SK-N-SH (cell line): ENCODE measurements at regions not wholly inside any gene's neighbourhood (a gene's known extent, or its start where the extent isn't known, plus 50 kb on each side); places are given as distances from the start of the nearest gene placed in this dataset.

ENCODE experiments used
- CTCF ChIA-PET: fragments of 300-600, 350-600 bp; formaldehyde crosslinking; extraction: SDS; loops from one replicate; lab custom pipeline; 2021; lab: Yijun Ruan, JAX
- POLR2A ChIA-PET: fragments of 350-600 bp; sonication (Branson Sonifier 250); formaldehyde crosslinking; extraction: SDS; loops from one replicate; lab custom pipeline; 2020; ENCODE audit warnings: antibody characterized with exemption, inconsistent platforms; lab: Yijun Ruan, JAX
- DNase-seq: peaks from one replicate; pipeline ENCODE4 v3.0.0; 2012
- H2AFZ ChIP-seq: fragments of 200-600 bp; sonication (generic); 2 replicates; pipeline ENCODE4 v1.8.1; 2016; ENCODE audit warnings: antibody characterized with exemption, mild to moderate bottlenecking, low read depth
- H3F3A ChIP-seq: fragments of 200-600 bp; sonication (generic); replicated peaks from 2 replicates; pipeline ENCODE3; 2016; ENCODE audit warnings: antibody characterized with exemption, mild to moderate bottlenecking; ENCODE audit not compliant: insufficient read depth
- H3K27ac ChIP-seq, 2 experiments: fragments of 200-500 bp in 1 of 2; fragments of 200-600 bp in 1 of 2; sonication (Bioruptor generic) in 1 of 2; sonication (generic), shearing (Covaris generic) in 1 of 2; 2 replicates each; pipeline versions ENCODE4 v1.5.1 to v1.6.1; 2014 to 2016; ENCODE audit warnings: low read depth in 2 of 2, inconsistent platforms in 1 of 2, low read length in 1 of 2, mild to moderate bottlenecking in 1 of 2, mixed read lengths in 1 of 2
- H3K27me3 ChIP-seq: fragments of 200-600 bp; sonication (generic), shearing (Covaris generic); 2 replicates; pipeline ENCODE4 v1.6.1; 2016; ENCODE audit warnings: mixed run types; ENCODE audit not compliant: insufficient read depth
- H3K36me3 ChIP-seq, 2 experiments: fragments of 200-500 bp in 1 of 2; fragments of 200-600 bp in 1 of 2; sonication (Bioruptor generic) in 1 of 2; sonication (generic) in 1 of 2; replicated peaks in 1 of 2; 2 replicates each; pipeline versions ENCODE3 to v1.5.1; 2014 to 2016; ENCODE audit warnings: low read length in 1 of 2, mild to moderate bottlenecking in 1 of 2; ENCODE audit not compliant: insufficient read depth in 2 of 2, control insufficient read depth in 1 of 2
- H3K4me1 ChIP-seq, 2 experiments: fragments of 200-500 bp in 1 of 2; fragments of 200-600 bp in 1 of 2; sonication (Bioruptor generic) in 1 of 2; sonication (generic), shearing (Covaris generic) in 1 of 2; 2 replicates each; pipeline versions ENCODE4 v1.5.1 to v1.6.1; 2014 to 2016; ENCODE audit warnings: low read depth in 1 of 2, low read length in 1 of 2, mixed run types in 1 of 2; ENCODE audit not compliant: insufficient read depth in 2 of 2, control insufficient read depth in 1 of 2
- H3K4me2 ChIP-seq: fragments of 200-600 bp; sonication (generic), shearing (Covaris generic); 2 replicates; pipeline ENCODE4 v1.6.1; 2017; ENCODE audit warnings: mixed run types
- H3K4me3 ChIP-seq, 2 experiments: fragments of 200-500 bp in 1 of 2; fragments of 200-600 bp in 1 of 2; sonication (Bioruptor generic) in 1 of 2; sonication (generic), shearing (Covaris generic) in 1 of 2; 2 replicates each; pipeline versions ENCODE4 v1.5.1 to v1.8.1; 2014 to 2016; ENCODE audit warnings: low read depth in 2 of 2, inconsistent platforms in 1 of 2, low read length in 1 of 2, mild to moderate bottlenecking in 1 of 2, mixed read lengths in 1 of 2, moderate library complexity in 1 of 2
- H3K79me2 ChIP-seq: fragments of 200-600 bp; sonication (generic); 2 replicates; pipeline ENCODE4 v1.8.1; 2017; ENCODE audit warnings: mild to moderate bottlenecking; ENCODE audit not compliant: insufficient read depth
- H3K9ac ChIP-seq: fragments of 200-600 bp; sonication (generic); 2 replicates; pipeline ENCODE4 v1.6.1; 2017; ENCODE audit warnings: mixed run types
- H3K9me2 ChIP-seq: fragments of 200-600 bp; sonication (generic); 2 replicates; pipeline ENCODE4 v1.6.1; 2017; ENCODE audit warnings: mixed run types
- H3K9me3 ChIP-seq: fragments of 200-600 bp; sonication (generic); 2 replicates; pipeline ENCODE4 v1.6.1; 2017; ENCODE audit warnings: mixed run types, mild to moderate bottlenecking, moderate library complexity
- H4K20me1 ChIP-seq: fragments of 200-600 bp; sonication (generic); 2 replicates; pipeline ENCODE4 v1.6.1; 2017; ENCODE audit warnings: mild to moderate bottlenecking, mixed run types; ENCODE audit not compliant: insufficient read depth
- CHD2 ChIP-seq: fragments of 150-350 bp; IDR thresholded peaks from 2 replicates; pipeline ENCODE4 v1.6.1; 2018; ENCODE audit warnings: low read length; ENCODE audit not compliant: partially characterized antibody
- ELF1 ChIP-seq: IDR thresholded peaks from 2 replicates; pipeline ENCODE4 v1.4.0; 2012
- EP300 ChIP-seq, 2 experiments: IDR thresholded peaks; 2 replicates each; pipeline versions ENCODE4 v1.4.0 to v1.6.1; 2012; ENCODE audit warnings: borderline replicate concordance in 1 of 2, low read depth in 1 of 2, low read length in 1 of 2
- EZH2phosphoT487 ChIP-seq: fragments of 200-600 bp; sonication (generic); IDR thresholded peaks from 2 replicates; pipeline ENCODE4 v1.6.1; 2017; ENCODE audit warnings: low read depth, mixed run types, mild to moderate bottlenecking, antibody characterized with exemption, moderate library complexity, borderline replicate concordance
- FOSL2 ChIP-seq: IDR thresholded peaks from 2 replicates; pipeline ENCODE4 v1.4.0; 2012; ENCODE audit warnings: low read depth, mild to moderate bottlenecking, moderate library complexity, borderline replicate concordance
- FOXJ3 ChIP-seq: sonication (generic); formaldehyde crosslinking; IDR thresholded peaks from 2 replicates; pipeline ENCODE4 v1.5.1; 2020; ENCODE audit warnings: mild to moderate bottlenecking, missing genetic modification reagents
- FOXM1 ChIP-seq: IDR thresholded peaks from 2 replicates; pipeline ENCODE4 v1.4.0; 2012; ENCODE audit warnings: low read depth, mild to moderate bottlenecking
- GATA2 ChIP-seq: sonication (generic); formaldehyde crosslinking; IDR thresholded peaks from 2 replicates; pipeline ENCODE4 v1.5.0; 2020; ENCODE audit warnings: mild to moderate bottlenecking, missing genetic modification reagents
- JUND ChIP-seq: IDR thresholded peaks from 2 replicates; pipeline ENCODE4 v1.4.0; 2012
- MAX ChIP-seq: IDR thresholded peaks from 2 replicates; pipeline ENCODE4 v1.4.0; 2012; ENCODE audit warnings: low read depth
- MXI1 ChIP-seq: IDR thresholded peaks from 2 replicates; pipeline ENCODE4 v1.6.1; 2012; ENCODE audit warnings: mild to moderate bottlenecking, low read depth, low read length, improper control_type of control experiment
- NRF1 ChIP-seq: IDR thresholded peaks from 2 replicates; pipeline ENCODE4 v1.6.1; 2012; ENCODE audit warnings: low read depth, mild to moderate bottlenecking, low read length
- POLR2AphosphoS5 ChIP-seq: IDR thresholded peaks from 2 replicates; pipeline ENCODE4 v1.6.1; 2012; ENCODE audit warnings: low read depth, low read length
- REST ChIP-seq: IDR thresholded peaks from 2 replicates; pipeline ENCODE4 v1.6.1; 2012; ENCODE audit warnings: mild to moderate bottlenecking, low read depth, low read length, moderate library complexity
- RFX5 ChIP-seq: IDR thresholded peaks from 2 replicates; pipeline ENCODE4 v1.6.1; 2012; ENCODE audit warnings: mild to moderate bottlenecking, improper control_type of control experiment, low read length
- SIN3A ChIP-seq: IDR thresholded peaks from 2 replicates; pipeline ENCODE4 v1.6.1; 2012; ENCODE audit warnings: low read depth, mild to moderate bottlenecking, low read length, moderate library complexity, borderline replicate concordance
- SMC3 ChIP-seq: IDR thresholded peaks from 2 replicates; pipeline ENCODE4 v1.6.1; 2012; ENCODE audit warnings: low read depth, low read length, improper control_type of control experiment
- TCF12 ChIP-seq: IDR thresholded peaks from 2 replicates; pipeline ENCODE4 v1.4.0; 2012
- TEAD4 ChIP-seq: IDR thresholded peaks from 2 replicates; pipeline ENCODE4 v1.4.0; 2012; ENCODE audit warnings: mild to moderate bottlenecking, borderline replicate concordance; ENCODE audit not compliant: insufficient read depth
- YY1 ChIP-seq: IDR thresholded peaks from 2 replicates; pipeline ENCODE4 v1.4.0; 2012; ENCODE audit warnings: low read depth, mild to moderate bottlenecking
- WGBS: methylation state at CpG from one replicate; pipeline ENCODE4 v1.1.6; 2017; ENCODE audit warnings: low lambda C conversion rate; 5-methylcytosine and 5-hydroxymethylcytosine counted together
- TF ChIP-seq, protein P1 (sequence below): fragments of 150-350 bp; IDR thresholded peaks from 2 replicates; pipeline ENCODE4 v1.6.1; 2016; ENCODE audit warnings: mild to moderate bottlenecking, low read depth, low read length
- TF ChIP-seq, protein P2 (sequence below): fragments of 150-350 bp; IDR thresholded peaks from 2 replicates; pipeline ENCODE4 v1.6.1; 2017; ENCODE audit warnings: antibody characterized with exemption, low read length, low read depth, borderline replicate concordance

- TF ChIP-seq ELF1 (no peak), TEAD4 (no peak), SIN3A (no peak), RFX5 (no peak), EP300 (IDR thresholded peaks at IDR 0.05; ENCODE audit: borderline replicate concordance in 1 of 2, low read depth in 1 of 2, low read length in 1 of 2) (no peak), POLR2AphosphoS5 (no peak)
- TF ChIP-seq, all 33 proteins: peak for 0
These were observed 64.9 kb upstream of the HMGCLL1 start (continued) for GRCh38 chr6:55643861-55644260.

GRCh38 chr6:55642366-55642765 is 63.4 kb upstream of the HMGCLL1 start:
- Histone ChIP-seq H3K36me3 (no peaks in the 10 kb centered on the region), H3K4me2 (no peak overlapping the region), H3K9me3 (no peaks in the 10 kb centered on the region), H3K27me3 (no peaks in the 10 kb centered on the region), H3K4me3 (no peak overlapping the region), H3K79me2 (no peaks in the 10 kb centered on the region), H3K9me2 (no peaks in the 10 kb centered on the region), H4K20me1 (no peaks in the 10 kb centered on the region), H3F3A (no peaks in the 10 kb centered on the region), H3K9ac (no peak overlapping the region), H3K4me1 (no peaks in the 10 kb centered on the region), H3K27ac (no peak overlapping the region), H2AFZ (no peak overlapping the region)
- ChIA-PET CTCF (interaction anchor here (1.1 kb wide), 1 partner anchor 12 kb away, joined by 3 read pairs; no protein-coding TSS in a partner anchor), POLR2A (no interaction called here)
- WGBS: 53% methylated on average over 2 of the region's 2 CpGs
- no peak for DNase-seq
- TF ChIP-seq MAX: no peak
- TF ChIP-seq GATA2: no peak
- TF ChIP-seq FOXJ3 (CRISPR knock-in tag): no peak
- TF ChIP-seq TCF12: no peak
- TF ChIP-seq, protein P1, sequence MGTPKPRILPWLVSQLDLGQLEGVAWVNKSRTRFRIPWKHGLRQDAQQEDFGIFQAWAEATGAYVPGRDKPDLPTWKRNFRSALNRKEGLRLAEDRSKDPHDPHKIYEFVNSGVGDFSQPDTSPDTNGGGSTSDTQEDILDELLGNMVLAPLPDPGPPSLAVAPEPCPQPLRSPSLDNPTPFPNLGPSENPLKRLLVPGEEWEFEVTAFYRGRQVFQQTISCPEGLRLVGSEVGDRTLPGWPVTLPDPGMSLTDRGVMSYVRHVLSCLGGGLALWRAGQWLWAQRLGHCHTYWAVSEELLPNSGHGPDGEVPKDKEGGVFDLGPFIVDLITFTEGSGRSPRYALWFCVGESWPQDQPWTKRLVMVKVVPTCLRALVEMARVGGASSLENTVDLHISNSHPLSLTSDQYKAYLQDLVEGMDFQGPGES: no peak
- no peak for TF ChIP-seq EP300 (IDR thresholded peaks at IDR 0.05; ENCODE audit: borderline replicate concordance in 1 of 2, low read depth in 1 of 2, low read length in 1 of 2)
- TF ChIP-seq ELF1: no peak
- TF ChIP-seq MXI1: no peak
- no peak for TF ChIP-seq REST
- TF ChIP-seq JUND: no peak
- TF ChIP-seq CHD2: no peak
- no peak for TF ChIP-seq EZH2phosphoT487
- no peak for TF ChIP-seq NRF1
- TF ChIP-seq YY1: no peak
- TF ChIP-seq, protein P2, sequence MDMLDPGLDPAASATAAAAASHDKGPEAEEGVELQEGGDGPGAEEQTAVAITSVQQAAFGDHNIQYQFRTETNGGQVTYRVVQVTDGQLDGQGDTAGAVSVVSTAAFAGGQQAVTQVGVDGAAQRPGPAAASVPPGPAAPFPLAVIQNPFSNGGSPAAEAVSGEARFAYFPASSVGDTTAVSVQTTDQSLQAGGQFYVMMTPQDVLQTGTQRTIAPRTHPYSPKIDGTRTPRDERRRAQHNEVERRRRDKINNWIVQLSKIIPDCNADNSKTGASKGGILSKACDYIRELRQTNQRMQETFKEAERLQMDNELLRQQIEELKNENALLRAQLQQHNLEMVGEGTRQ: no peak
- TF ChIP-seq FOXM1: no peak
- no peak for TF ChIP-seq SMC3
- TF ChIP-seq FOSL2: no peak
- TF ChIP-seq RFX5: no peak
